HG03378 (cell line): ENCODE measurements at regions not wholly inside any gene's neighbourhood (a gene's known extent, or its start where the extent isn't known, plus 50 kb on each side); places are given as distances from the start of the nearest gene placed in this dataset.

Experiments
- ATAC-seq: cut with Tn5 transposase; IDR thresholded peaks from one replicate; pipeline ENCODE4 v1.9.1; 2021; ENCODE audit warnings: mild to moderate bottlenecking, moderate library complexity; ENCODE audit not compliant: unreplicated experiment

DNA sequence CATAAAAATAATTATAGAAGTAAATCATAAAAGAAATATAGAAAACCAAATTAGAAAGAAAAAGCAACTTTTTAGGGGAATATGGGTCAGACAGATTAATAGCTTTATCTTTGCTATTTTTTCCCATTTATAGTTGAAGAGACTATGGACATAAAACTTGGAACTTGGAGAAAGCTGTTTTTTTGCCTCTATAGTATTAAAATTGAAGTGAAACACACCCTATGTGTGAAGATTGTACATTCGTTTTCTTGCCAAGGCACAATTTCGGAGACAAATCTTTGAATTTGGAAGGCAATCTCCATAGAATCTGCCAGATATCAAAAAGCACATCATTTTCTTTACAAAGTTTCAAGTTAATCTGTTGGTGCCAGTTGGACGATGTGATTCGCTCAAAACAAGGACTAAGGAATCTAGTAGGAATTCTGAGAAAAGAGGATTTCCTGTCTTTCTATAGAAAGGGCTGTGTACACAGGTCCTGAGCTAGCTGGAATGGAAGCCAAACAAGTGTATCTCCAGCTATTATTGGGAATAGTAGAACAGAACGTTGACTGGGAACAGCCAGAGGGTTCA lies 156.3 kb downstream of the SLC7A11 start:
- no peak for ATAC-seq

DNA sequence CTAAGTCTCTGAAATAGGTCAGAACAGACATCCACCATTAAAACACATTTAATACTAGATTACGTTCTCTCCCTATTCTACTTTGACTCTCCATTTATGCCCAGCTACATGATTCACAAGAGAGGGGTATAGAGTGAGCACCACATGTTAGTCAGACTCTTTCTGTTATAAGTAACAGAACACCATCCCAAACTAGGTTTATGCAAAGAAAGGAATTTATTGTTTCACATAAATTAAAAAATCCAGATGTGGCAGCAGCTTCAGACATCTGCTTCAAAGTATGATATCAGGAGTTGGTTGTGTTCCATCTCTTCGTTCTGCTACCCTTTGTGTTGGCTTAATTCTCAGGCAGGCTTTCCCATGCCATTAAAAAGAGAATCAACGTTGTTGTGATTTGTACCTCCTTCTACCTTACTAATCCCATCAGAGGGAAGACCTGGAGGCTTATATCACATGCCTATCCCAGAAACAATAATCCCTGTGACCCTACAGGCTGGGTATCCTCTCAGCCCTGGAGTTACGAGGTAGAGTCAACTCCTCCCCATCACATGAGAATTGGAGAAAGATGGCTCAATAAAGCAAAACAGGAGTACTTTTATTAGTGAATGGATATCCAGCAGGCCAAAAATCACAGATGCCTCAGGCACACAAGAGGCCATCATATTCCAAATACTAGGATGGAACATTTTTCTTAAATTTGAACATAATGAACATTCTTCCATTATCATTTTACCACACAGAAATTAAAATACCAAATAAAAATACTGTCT lies 163.2 kb downstream of the SLC7A11 start:
- no peak for ATAC-seq

DNA sequence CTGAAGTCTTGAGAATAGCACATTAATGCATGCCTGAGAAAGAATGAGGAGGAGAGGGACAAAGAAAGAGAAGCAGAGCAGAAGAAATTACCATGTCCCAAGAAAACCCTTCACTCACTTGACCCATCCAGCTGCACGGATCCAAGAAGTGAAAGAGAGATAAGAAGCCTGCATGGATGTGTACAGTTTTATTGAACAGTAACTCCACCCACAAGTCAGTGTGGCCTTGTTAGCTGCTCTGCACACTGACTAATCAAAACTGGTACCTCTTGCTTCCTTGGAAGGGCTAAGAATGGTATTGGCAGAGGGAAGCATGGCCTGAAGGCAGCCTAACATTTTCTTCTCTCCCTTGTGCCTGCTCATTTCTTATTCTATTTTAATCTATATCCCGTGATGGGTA lies 163.9 kb downstream of the SLC7A11 start:
- ATAC-seq = no peak

DNA sequence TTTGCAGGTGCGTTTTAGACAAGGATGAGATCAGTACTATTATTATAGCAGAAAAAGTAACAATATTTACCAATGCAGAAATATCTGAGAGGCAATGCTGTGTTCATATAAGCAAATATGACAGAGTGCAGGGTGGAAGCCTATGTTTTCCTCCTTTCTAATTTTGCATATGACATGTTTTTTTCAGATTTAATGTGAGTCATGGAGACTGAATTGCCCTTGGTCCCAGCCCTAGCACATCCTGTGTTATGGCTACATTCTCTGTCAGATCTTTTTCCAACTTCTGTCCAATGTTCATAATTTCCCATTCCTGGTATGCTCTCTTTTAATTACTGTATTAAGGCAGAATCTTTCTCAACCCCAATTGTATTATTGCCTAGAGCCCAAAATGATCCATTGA lies 165.6 kb downstream of the SLC7A11 start:
- ATAC-seq = no peak

DNA sequence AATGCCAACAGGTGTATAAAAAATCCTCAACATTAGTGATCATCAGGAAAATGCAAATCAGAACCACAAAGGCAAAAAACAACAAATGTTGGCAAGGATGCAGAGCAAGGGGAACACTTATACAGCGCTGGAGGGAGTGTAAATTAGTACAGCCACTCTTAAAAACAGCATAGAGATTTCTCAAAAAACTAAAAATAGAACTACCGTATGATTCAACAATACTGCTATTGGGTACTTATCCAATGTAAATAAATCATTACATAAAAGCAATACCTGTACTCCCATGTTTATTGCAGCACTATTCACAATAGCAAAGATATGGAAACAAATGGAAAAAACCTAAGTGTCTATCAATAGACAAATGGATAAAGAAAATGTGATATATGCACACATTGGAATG lies 171.3 kb downstream of the SLC7A11 start:
- ATAC-seq = no peak

DNA sequence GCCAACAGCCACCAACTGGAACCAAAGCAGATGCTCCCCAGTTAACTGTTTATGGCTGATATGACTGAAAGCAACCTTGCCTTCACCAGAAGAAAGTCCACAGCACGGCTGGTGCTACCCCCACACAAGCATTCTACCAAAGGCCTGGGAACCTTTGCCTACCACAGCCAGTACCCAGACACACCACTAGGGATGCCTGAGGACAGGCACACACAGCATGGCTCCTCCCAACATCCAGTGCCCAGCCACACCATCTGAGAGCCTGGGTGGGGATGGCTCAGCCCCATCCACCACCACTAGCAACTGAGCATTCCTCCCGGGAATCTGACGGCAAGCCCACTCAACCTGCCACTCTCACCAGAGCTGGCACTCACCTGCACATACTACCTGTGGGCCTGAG lies 178.6 kb downstream of the SLC7A11 start:
- ATAC-seq = no peak

DNA sequence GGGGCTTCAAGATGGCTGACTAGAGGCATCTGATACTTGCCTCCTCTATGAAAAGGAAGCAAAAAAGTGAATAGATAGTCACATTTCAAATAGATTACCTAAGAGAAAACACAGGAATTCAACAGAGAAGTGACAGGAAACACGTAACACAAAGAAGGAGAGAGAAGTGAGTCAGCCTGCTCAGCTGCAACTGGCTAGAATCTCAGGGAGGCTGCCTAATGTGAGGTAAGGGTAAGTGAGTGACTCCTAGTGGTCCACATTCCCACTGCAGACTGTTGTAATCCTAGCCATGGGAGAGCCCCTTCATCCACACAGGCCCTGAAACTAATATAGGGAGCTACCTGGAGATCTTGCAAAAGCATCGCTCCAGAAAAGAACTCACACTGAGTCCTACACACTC lies 179.2 kb downstream of the SLC7A11 start:
- ATAC-seq = no peak

DNA sequence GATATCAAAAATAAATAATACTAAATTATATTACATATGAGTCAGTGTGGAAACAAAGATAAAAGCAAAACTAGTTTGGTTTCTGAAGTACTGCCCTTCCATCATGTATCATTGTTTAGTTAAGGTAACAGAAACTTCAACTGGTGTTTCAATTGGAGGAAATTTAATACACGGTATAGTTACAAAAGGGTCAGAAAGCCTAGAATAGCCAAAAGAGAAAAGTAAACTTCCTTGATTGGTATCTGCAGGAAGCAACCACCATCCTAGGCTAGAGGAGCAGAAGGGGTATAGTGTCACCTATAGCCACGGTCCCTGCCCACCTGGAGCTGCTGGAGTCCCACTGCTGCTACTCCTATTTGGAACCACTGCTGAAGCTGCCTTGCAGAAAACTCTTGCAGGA lies 185.6 kb downstream of the SLC7A11 start:
- ATAC-seq = no peak

DNA sequence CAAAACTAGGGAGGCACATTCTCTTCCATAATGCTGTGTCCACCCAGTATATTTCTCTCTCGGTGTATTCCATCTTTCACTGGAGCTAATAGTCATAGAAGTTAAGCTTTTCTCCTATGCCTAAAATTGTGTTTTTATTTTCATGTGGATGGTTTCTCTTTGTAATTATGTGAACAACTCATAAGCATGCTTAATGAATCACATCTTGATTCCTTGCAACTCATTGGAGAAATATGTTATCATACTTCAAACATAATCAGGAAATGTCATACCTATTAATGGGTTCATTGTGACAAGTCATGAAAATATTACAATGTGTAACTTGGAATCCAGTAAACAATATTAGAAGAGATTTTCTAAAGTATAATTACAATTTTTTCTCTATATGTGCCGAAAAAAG lies 186.3 kb downstream of the SLC7A11 start:
- ATAC-seq = no peak

DNA sequence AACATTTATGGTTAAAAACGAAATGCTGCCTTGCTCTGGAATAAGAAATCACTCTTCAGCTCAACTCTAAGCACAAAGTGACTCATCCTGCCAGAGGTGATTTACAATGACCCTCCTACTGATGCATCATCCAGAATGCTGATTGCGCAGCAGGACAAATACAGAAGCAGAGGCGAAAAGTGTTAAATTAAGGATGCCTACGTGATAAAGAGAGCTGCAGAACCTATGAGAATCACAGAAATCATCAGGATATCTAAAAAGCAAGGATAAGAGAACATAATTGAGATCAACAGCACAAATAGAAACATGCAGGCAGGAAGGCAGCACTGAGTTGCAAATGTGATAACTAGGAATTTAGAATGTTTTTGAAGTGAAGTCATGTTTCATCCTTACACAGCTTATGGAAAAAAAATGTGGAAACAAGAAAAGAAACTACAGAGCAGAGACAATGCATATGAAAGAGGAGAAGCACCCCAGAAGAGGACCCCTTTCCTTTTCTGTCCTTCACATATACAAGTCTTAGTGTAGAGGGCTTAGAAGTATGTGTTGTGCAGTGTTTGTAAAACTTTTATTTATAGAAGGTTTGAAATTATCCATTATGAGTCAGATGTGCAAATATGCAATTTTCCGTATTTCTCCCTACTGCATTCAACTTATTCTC lies 188.4 kb downstream of the SLC7A11 start:
- ATAC-seq = no peak

DNA sequence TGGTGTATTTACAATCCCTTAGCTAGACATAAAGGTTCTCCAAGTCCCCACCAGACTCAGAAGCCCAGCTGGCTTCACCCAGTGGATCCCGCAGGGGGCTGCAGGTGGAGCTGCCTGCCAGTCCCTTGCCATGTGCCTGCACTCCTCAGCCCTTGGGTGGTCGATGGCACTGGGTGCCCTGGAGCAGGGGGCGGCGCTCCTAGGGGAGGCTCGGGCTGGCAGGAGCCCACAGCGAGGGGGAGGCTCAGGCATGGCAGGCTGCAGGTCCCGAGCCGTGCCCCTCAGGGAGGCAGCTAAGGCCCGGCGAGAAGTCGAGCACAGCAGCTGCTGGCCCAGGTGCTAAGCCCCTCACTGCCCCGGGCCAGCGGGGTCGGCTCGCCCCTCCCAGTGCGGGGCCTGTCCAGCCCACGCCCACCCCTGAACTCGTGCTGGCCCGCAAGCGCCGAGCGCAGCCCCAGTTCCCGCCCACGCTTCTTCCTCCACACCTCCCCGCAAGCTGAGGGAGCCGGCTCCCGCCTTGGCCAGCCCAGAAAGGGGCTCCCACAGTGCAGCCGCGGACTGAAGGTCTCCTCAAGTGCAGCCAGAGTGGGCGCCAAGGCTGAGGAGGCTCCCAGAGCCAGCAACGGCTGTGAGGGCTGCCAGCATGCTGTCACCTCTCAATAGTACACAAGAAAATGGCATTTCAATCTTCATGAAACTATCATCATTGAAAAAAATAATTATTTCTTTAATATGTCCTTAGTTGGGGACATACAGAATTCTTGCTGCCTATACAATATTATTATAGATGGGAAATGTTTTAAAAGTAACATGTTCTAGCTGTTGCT lies 189.1 kb downstream of the SLC7A11 start:
- no peak for ATAC-seq

DNA sequence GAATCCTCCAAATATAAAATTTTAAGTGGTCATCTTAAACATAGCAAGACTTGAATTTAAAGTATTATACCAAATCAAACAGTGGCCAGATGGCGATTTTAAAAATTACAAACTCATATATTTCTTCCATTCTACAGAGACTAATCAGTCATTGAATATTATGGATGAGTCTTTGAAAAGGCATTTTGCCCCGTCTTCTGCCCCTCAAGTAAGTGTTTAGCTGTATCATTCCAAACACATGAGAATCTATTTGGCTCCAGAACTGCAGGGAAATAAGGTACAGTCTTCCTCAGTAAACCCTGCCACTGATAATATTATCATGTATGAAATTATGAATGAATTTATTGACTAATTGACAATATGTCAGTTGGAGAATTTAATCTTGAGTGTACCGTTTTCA lies 191.0 kb downstream of the SLC7A11 start:
- ATAC-seq = no peak

DNA sequence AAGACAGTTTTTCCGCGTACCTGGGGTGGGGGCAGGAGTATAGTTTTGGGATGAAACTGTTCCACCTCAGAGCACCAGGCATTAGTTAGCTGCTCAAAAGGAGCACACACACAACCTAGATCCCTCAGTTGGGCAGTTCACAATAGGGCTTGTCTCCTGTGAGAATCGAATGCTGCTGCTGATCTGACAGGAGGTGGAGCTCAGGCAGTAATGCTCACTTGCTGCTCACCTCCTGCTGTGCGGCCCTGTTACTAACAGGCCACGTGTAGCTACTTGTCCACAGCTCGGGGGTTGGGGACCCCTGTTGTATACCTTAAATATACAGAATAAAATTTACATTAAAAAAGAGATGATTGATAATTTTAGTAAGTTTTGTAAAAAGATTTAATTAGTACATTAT lies 191.5 kb downstream of the SLC7A11 start:
- ATAC-seq = no peak

DNA sequence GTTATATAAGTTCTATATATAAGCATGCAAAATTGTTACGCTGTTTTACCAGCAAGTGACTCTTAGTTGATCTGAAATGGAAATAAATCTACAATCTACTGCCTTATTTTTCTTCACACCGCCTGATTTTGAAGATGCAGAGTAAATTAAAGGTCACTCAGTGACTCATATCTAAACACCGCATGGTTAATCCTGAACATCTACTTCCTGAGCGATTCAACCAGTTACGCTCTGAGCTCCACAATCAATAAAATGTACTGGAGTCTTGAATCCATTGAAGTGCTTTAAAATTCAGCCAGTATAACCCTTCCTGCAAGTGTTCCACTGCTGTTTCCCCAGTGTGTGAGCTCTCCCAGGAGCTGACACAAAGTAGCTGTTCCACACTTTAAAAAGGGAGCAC lies 192.8 kb downstream of the SLC7A11 start:
- ATAC-seq = no peak

DNA sequence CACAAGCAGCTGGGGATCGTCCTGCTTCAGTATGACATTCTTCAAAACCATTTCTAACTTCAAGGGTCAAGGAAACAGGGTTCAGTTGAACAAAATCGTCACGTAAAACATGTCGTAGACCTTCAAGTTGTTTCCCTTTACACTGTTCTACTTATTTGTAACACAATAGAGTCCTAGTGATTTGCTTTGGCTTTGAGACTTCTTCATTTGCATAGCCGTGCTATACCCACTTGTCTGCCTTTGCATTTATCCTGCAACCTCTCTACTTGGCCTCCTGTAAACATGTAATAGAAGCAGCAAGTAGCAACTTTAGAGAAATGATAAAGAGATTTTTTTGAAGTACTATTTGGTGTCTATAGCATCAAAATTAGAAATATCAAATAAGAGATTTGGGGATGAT lies 194.9 kb downstream of the SLC7A11 start:
- no peak for ATAC-seq

DNA sequence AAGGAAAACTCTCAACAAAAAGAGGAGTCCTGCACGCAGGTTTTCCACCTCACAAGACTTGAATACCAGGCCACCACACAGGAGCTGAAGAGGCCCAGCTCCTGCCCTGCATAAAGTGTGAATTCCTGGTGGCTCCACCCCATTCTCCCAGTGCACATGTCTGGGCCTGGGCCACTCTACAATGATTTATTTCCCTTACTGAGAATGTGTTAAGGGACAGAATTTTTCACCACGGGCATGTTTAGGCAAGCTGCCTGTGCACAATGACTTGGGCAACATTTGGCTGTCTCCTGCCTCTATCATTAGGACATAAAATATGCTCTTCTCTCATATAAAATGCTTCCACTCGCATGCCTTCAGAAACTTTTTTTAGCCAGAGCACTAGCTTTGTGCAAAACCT lies 197.1 kb downstream of the SLC7A11 start:
- ATAC-seq = no peak

DNA sequence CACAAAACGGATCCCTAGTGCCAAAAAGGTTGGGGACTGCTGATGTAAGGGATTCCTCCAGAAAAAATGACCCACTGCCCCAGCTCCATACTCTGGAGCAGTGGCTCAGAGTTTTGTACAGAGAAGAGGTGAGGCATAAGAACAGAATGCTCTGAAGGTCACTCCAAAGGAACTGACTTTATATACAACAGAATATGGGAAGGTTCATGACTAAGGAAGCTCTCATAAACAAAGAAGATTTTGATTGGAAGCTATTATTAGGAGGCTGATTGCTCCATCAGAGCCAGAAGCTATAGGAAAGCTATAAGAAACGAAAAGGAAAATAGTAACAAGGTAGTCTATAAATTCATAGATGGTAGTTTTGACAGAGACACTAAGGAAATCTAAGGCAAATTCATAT lies 203.1 kb downstream of the SLC7A11 start:
- no peak for ATAC-seq

DNA sequence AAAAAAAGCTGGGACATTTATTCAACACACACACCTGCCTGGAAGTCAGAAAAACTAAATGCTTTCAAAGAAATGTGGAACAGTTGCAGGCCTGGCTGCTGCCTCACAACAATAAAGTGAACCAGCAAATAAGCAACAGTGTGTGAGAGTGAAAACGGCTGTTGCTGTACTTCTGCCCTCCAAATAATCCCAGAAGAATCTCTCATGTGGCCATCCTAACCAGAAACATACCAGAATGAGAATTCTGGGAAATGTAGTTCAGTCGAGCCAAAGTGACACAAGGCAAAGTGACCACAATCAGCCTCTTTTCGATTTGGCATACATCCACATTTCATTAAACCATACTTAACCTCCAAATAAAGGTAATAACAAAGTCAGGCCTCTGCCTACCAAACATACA lies 204.5 kb downstream of the SLC7A11 start:
- no peak for ATAC-seq

DNA sequence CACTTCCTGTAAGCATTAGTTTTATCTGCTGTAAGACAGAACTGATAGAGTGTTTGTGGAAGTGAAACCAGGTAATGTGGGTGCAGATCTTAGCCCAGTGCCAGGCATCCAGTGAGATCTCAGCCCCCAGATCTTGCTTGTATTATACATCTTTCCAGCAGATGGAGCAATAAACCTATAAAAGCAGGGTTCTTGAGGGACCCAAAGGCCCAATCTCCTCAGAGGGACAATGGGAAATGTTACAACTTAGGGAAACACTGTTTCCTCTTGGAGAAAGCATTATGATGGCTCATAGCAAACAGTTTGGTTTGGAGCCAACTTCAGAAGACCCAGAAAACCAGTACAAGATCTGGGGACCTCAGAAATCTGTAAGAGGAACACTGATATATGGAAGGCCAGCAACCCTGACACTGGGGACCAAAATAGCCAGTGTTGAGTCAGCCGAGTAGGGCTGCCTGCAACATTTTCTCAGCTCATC lies 206.3 kb downstream of the SLC7A11 start:
- ATAC-seq = peak; percentile 100

DNA sequence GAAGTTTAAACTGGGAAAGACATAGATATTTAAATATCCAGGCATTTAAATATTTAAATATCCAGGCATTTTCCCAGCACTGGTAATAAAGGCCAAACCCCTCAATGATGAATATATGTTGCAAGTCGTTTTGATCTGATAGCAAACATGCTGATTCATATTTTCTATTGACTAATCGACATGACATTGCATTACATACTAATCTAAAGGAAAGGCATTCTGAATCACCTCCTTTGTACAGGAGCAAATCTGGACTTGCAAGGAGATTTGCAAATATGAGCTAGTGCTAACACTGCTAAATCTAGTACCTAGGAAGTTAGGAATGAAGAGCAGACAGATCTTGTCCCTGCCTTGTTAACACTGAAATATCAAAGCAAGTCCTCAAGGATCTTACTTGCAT lies 207.3 kb downstream of the SLC7A11 start:
- no peak for ATAC-seq

DNA sequence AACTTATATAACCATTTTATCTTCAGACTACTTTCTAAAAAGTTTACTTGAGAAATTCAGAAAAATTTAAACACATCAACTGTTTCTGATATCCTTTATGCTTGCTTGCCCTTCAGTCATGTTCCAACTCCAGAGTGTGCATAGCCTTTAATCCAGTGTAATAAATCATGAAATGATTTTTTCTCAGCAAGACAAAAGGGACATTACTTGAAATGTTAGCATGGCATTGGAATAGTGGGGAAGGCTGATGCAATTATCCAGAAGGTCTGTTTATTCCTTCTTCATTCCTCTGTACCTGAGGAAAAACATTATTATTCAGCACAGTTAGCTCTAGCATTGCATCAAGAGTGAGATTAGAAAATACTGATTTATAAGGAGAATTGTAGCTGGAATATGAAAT lies 209.9 kb downstream of the SLC7A11 start:
- no peak for ATAC-seq
